HG02885 (cell line): ENCODE measurements at regions not wholly inside any gene's neighbourhood (a gene's known extent, or its start where the extent isn't known, plus 50 kb on each side); places are given as distances from the start of the nearest gene placed in this dataset.

ENCODE experiments used
- ATAC-seq: cut with Tn5 transposase; IDR thresholded peaks from one replicate; pipeline ENCODE4 v1.9.1; 2021; ENCODE audit warnings: mild to moderate bottlenecking; ENCODE audit not compliant: unreplicated experiment, poor library complexity

- no peak for ATAC-seq
Measured at GRCh38 chr3:182478369-182478768, 314.9 kb upstream of the ATP11B start.

GRCh38 chr3:182479419-182480336 lies 313.6 kb upstream of the ATP11B start:
- no peak for ATAC-seq

- no peak for ATAC-seq
Measured at GRCh38 chr3:182482705-182483104, 310.6 kb upstream of the ATP11B start.

GRCh38 chr3:182484682-182485081 lies 308.6 kb upstream of the ATP11B start:
- ATAC-seq, result no peak

- no peak for ATAC-seq
Measured at GRCh38 chr3:182485301-182485700, 308.0 kb upstream of the ATP11B start.

- ATAC-seq, result no peak
Measured at GRCh38 chr3:182486463-182486862, 306.8 kb upstream of the ATP11B start.

GRCh38 chr3:182487143-182487542 lies 306.2 kb upstream of the ATP11B start:
- ATAC-seq, result no peak

- no peak for ATAC-seq
Measured at GRCh38 chr3:182487611-182488010, 305.7 kb upstream of the ATP11B start.

- ATAC-seq, result no peak
Measured at GRCh38 chr3:182490596-182491491, 302.5 kb upstream of the ATP11B start.

- ATAC-seq, result no peak
Measured at GRCh38 chr3:182491577-182491976, 301.7 kb upstream of the ATP11B start.

GRCh38 chr3:182492536-182492935 lies 300.8 kb upstream of the ATP11B start:
- ATAC-seq, result no peak

GRCh38 chr3:182500289-182500688 lies 293.0 kb upstream of the ATP11B start:
- ATAC-seq, result no peak

GRCh38 chr3:182501856-182502255 lies 291.4 kb upstream of the ATP11B start:
- no peak for ATAC-seq

- no peak for ATAC-seq
Measured at GRCh38 chr3:182503401-182503800, 289.9 kb upstream of the ATP11B start.

- ATAC-seq, result no peak
Measured at GRCh38 chr3:182508919-182509711, 284.2 kb upstream of the ATP11B start.

GRCh38 chr3:182509844-182510460 lies 283.4 kb upstream of the ATP11B start:
- ATAC-seq, result peak; percentile 54

- no peak for ATAC-seq
Measured at GRCh38 chr3:182514236-182514964, 278.9 kb upstream of the ATP11B start.

- ATAC-seq, result peak; percentile 44
Measured at GRCh38 chr3:182516597-182517336, 276.5 kb upstream of the ATP11B start.

- no peak for ATAC-seq
Measured at GRCh38 chr3:182519569-182519968, 273.7 kb upstream of the ATP11B start.
